Trophoblast cell (in vitro differentiated cells and primary cell): ENCODE measurements at regions not wholly inside any gene's neighbourhood (a gene's known extent, or its start where the extent isn't known, plus 50 kb on each side); places are given as distances from the start of the nearest gene placed in this dataset.

Experiments
- DNase-seq, 2 donors: peaks; one replicate each; pipeline ENCODE4 v3.0.0-alpha.2; 2016
- H2AFZ ChIP-seq: 2 replicates; pipeline ENCODE4 v1.6.1; 2013; ENCODE audit warnings: low read length, moderate library complexity, mild to moderate bottlenecking; ENCODE audit not compliant: insufficient read depth, poor library complexity
- H2AK5ac ChIP-seq: 2 replicates; pipeline ENCODE4 v1.6.1; 2013; ENCODE audit warnings: mild to moderate bottlenecking, low read length
- H2BK120ac ChIP-seq: 2 replicates; pipeline ENCODE4 v1.6.1; 2013; ENCODE audit warnings: low read length, mild to moderate bottlenecking, moderate library complexity; ENCODE audit not compliant: insufficient read depth, poor library complexity
- H2BK12ac ChIP-seq: 2 replicates; pipeline ENCODE4 v1.6.1; 2013; ENCODE audit warnings: mild to moderate bottlenecking, low read length, moderate library complexity
- H2BK5ac ChIP-seq: 2 replicates; pipeline ENCODE4 v1.6.1; 2013; ENCODE audit warnings: low read length, low read depth, moderate library complexity, mild to moderate bottlenecking; ENCODE audit not compliant: poor library complexity
- H3K14ac ChIP-seq: 2 replicates; pipeline ENCODE4 v1.6.1; 2013; ENCODE audit warnings: mild to moderate bottlenecking, low read length
- H3K18ac ChIP-seq: 2 replicates; pipeline ENCODE4 v1.6.1; 2013; ENCODE audit warnings: mild to moderate bottlenecking, low read length
- H3K23ac ChIP-seq: 2 replicates; pipeline ENCODE4 v1.6.1; 2013; ENCODE audit warnings: low read length
- H3K27ac ChIP-seq: 2 replicates; pipeline ENCODE4 v1.5.1; 2013; ENCODE audit warnings: low read depth, mild to moderate bottlenecking, inconsistent platforms, low read length, moderate library complexity
- H3K27me3 ChIP-seq: 2 replicates; pipeline ENCODE4 v1.6.1; 2013; ENCODE audit warnings: inconsistent platforms, mild to moderate bottlenecking, low read length, moderate library complexity; ENCODE audit not compliant: insufficient read depth
- H3K36me3 ChIP-seq, 2 experiments: 1 replicate in 1 of 2; 2 replicates in 1 of 2; pipeline ENCODE4 v1.6.1; 2013; ENCODE audit warnings: low read length in 2 of 2, mild to moderate bottlenecking in 2 of 2, moderate library complexity in 1 of 2; ENCODE audit not compliant: insufficient read depth in 2 of 2, control insufficient read depth in 1 of 2
- H3K4ac ChIP-seq: 2 replicates; pipeline ENCODE4 v1.6.1; 2013; ENCODE audit warnings: low read depth, mild to moderate bottlenecking, low read length, moderate library complexity
- H3K4me1 ChIP-seq, 2 experiments: 1 replicate in 1 of 2; 2 replicates in 1 of 2; pipeline ENCODE4 v1.6.1; 2013; ENCODE audit warnings: low read length in 2 of 2, mild to moderate bottlenecking in 2 of 2, moderate library complexity in 1 of 2; ENCODE audit not compliant: insufficient read depth in 2 of 2, control insufficient read depth in 1 of 2
- H3K4me2 ChIP-seq: 2 replicates; pipeline ENCODE4 v1.6.1; 2013; ENCODE audit warnings: inconsistent platforms, mild to moderate bottlenecking, low read length, moderate library complexity
- H3K4me3 ChIP-seq: 2 replicates; pipeline ENCODE4 v1.5.1; 2013; ENCODE audit warnings: mild to moderate bottlenecking, low read depth, low read length, inconsistent platforms
- H3K79me1 ChIP-seq: one replicate; pipeline ENCODE4 v1.6.1; 2013; ENCODE audit warnings: low read length
- H3K79me2 ChIP-seq: 2 replicates; pipeline ENCODE4 v1.6.1; 2013; ENCODE audit warnings: low read length, mild to moderate bottlenecking; ENCODE audit not compliant: control insufficient read depth, insufficient read depth, poor library complexity
- H3K9ac ChIP-seq: 2 replicates; pipeline ENCODE4 v1.6.1; 2013; ENCODE audit warnings: mild to moderate bottlenecking, low read length
- H3K9me3 ChIP-seq: 2 replicates; pipeline ENCODE4 v1.6.1; 2013; ENCODE audit warnings: low read depth, mild to moderate bottlenecking, control low read depth, inconsistent platforms, low read length; ENCODE audit not compliant: insufficient read depth
- H4K12ac ChIP-seq: 2 replicates; pipeline ENCODE4 v1.6.1; 2013; ENCODE audit warnings: low read depth, mild to moderate bottlenecking, low read length, moderate library complexity
- H4K8ac ChIP-seq: 2 replicates; pipeline ENCODE4 v1.6.1; 2013; ENCODE audit warnings: low read depth, mild to moderate bottlenecking, low read length, moderate library complexity
- H4K91ac ChIP-seq: one replicate; pipeline ENCODE4 v1.6.1; 2013; ENCODE audit warnings: low read depth, mild to moderate bottlenecking, low read length, moderate library complexity
- WGBS: extraction: QIAGEN DNeasy Blood & Tissue Kit; methylation state at CpG from one replicate; pipeline ENCODE4 v1.1.7; 2013; ENCODE audit warnings: missing lambda C conversion rate; ENCODE audit not compliant: insufficient read length, insufficient coverage; ENCODE audit errors: extremely low coverage; 5-methylcytosine and 5-hydroxymethylcytosine counted together

GRCh38 chrX:39975101-39975925, 122.4 kb downstream of the BCOR start:
- Histone ChIP-seq H3K9me3 (no peaks in the 10 kb centered on the region), H3K4ac (no peak overlapping the region), H4K91ac (no peak overlapping the region), H2AFZ (no peak overlapping the region), H3K9ac (no peak overlapping the region), H3K4me2 (peak overlapping the region; percentile 48), H3K4me3 (no peak overlapping the region), H3K23ac (no peak overlapping the region), H4K8ac (no peak overlapping the region), H3K36me3 (no peaks in the 10 kb centered on the region), H3K79me1 (peaks cover 9% of the 10 kb centered on the region), H4K12ac (no peak overlapping the region), H3K4me1 (peaks cover 16% of the 10 kb centered on the region in 2 experiments), H3K27me3 (no peaks in the 10 kb centered on the region), H2BK120ac (no peak overlapping the region), H2BK5ac (no peak overlapping the region), H3K79me2 (no peaks in the 10 kb centered on the region), H2BK12ac (peak overlapping the region; percentile 2), H3K18ac (no peak overlapping the region), H2AK5ac (no peak overlapping the region), H3K14ac (no peak overlapping the region), H3K27ac (peak overlapping the region; percentile 27)
- DNase-seq = peak; percentile 65 to 80
- no CpG with 5 or more reads among the region's 7 CpGs for WGBS

GRCh38 chrX:39981946-39982345, 115.8 kb downstream of the BCOR start:
- H3K79me2 ChIP-seq = no peaks in the 10 kb centered on the region
- H3K79me1 ChIP-seq = peaks cover 4% of the 10 kb centered on the region
- no peak overlapping the region for H4K12ac ChIP-seq
- H4K8ac ChIP-seq = no peak overlapping the region
- H3K4me2 ChIP-seq = no peak overlapping the region
- H3K9me3 ChIP-seq = no peaks in the 10 kb centered on the region
- H2BK5ac ChIP-seq = no peak overlapping the region
- H3K4ac ChIP-seq = no peak overlapping the region
- H3K27me3 ChIP-seq = no peaks in the 10 kb centered on the region
- no peak overlapping the region for H3K23ac ChIP-seq
- H3K4me3 ChIP-seq = no peak overlapping the region
- no peak overlapping the region for H4K91ac ChIP-seq
- WGBS = no CpG with 5 or more reads among the region's 3 CpGs
- H2BK12ac ChIP-seq = no peak overlapping the region
- no peak overlapping the region for H2AFZ ChIP-seq
- H3K36me3 ChIP-seq = no peaks in the 10 kb centered on the region
- no peak overlapping the region for H3K18ac ChIP-seq
- DNase-seq = no peak
- no peak overlapping the region for H3K27ac ChIP-seq
- no peak overlapping the region for H2AK5ac ChIP-seq
- H3K4me1 ChIP-seq = peaks cover 13 to 16% of the 10 kb centered on the region in 2 experiments
- H3K9ac ChIP-seq = no peak overlapping the region
- no peak overlapping the region for H3K14ac ChIP-seq
- H2BK120ac ChIP-seq = no peak overlapping the region

GRCh38 chrX:39982948-39983347, 114.8 kb downstream of the BCOR start:
- WGBS = no CpG with 5 or more reads among the region's 3 CpGs
- Histone ChIP-seq H2BK12ac (no peak overlapping the region), H2AK5ac (no peak overlapping the region), H2BK120ac (no peak overlapping the region), H3K14ac (no peak overlapping the region), H3K27ac (no peak overlapping the region), H2BK5ac (no peak overlapping the region), H3K18ac (no peak overlapping the region), H3K23ac (no peak overlapping the region), H3K4me3 (no peak overlapping the region), H3K9ac (no peak overlapping the region), H2AFZ (no peak overlapping the region), H3K4me2 (no peak overlapping the region), H3K79me1 (peaks cover 4% of the 10 kb centered on the region), H3K4me1 (peaks cover 13 to 16% of the 10 kb centered on the region in 2 experiments), H4K12ac (no peak overlapping the region), H4K8ac (no peak overlapping the region), H4K91ac (no peak overlapping the region), H3K79me2 (no peaks in the 10 kb centered on the region), H3K36me3 (no peaks in the 10 kb centered on the region), H3K9me3 (no peaks in the 10 kb centered on the region), H3K27me3 (no peaks in the 10 kb centered on the region), H3K4ac (no peak overlapping the region)
- DNase-seq = no peak

- Histone ChIP-seq H2AFZ (no peak overlapping the region), H3K79me1 (peaks cover 4% of the 10 kb centered on the region), H3K18ac (no peak overlapping the region), H3K23ac (no peak overlapping the region), H2BK120ac (no peak overlapping the region), H3K4me2 (no peak overlapping the region), H3K4ac (no peak overlapping the region), H2BK5ac (no peak overlapping the region), H3K9me3 (no peaks in the 10 kb centered on the region), H4K8ac (no peak overlapping the region), H3K36me3 (no peaks in the 10 kb centered on the region), H3K27me3 (no peaks in the 10 kb centered on the region), H2AK5ac (no peak overlapping the region), H3K9ac (no peak overlapping the region), H3K79me2 (no peaks in the 10 kb centered on the region), H4K12ac (no peak overlapping the region), H3K27ac (no peak overlapping the region), H3K4me3 (no peak overlapping the region), H2BK12ac (no peak overlapping the region), H4K91ac (no peak overlapping the region), H3K4me1 (peaks cover 13 to 16% of the 10 kb centered on the region in 2 experiments), H3K14ac (no peak overlapping the region)
- WGBS = no CpG with 5 or more reads among the region's 5 CpGs
- no peak for DNase-seq
Measured at GRCh38 chrX:39983715-39984114, 114.0 kb downstream of the BCOR start.
